ENCODE measurements at regions not wholly inside any gene's neighbourhood (a gene's known extent, or its start where the extent isn't known, plus 50 kb on each side); places are given as distances from the start of the nearest gene placed in this dataset.
"Not testable (repeated sequence)": the region's sequence is repeated elsewhere in the genome, so short reads cannot be mapped to it uniquely, and the experiment has no call there.

- no peaks in the 10 kb centered on the region for H3K36me3 ChIP-seq (ENCODE audit: control insufficient read depth, insufficient read depth, low read length)
- no peaks in the 10 kb centered on the region for H3K9me3 ChIP-seq (ENCODE audit: control insufficient read depth, low read length)
- no peak overlapping the region for H3K4me3 ChIP-seq (ENCODE audit: insufficient read depth, low read depth, low read length)
- H3K27me3 ChIP-seq (ENCODE audit: control insufficient read depth, insufficient read depth, low read length, poor library complexity, severe bottlenecking), result no peaks in the 10 kb centered on the region
- WGBS, 2 experiments, result 94 to 95% methylated on average over 3 of the region's 3 CpGs
- no peak overlapping the region for H3K27ac ChIP-seq (ENCODE audit: insufficient read depth, low read depth, low read length, poor library complexity, severe bottlenecking)
- no peaks in the 10 kb centered on the region for H3K4me1 ChIP-seq (ENCODE audit: control insufficient read depth, insufficient read depth, low read length)
Observed at GRCh38 chr3:39558775-39559306, 91.4 kb downstream of the MOBP start.

GRCh38 chr3:39559543-39559942, 92.1 kb downstream of the MOBP start:
- Histone ChIP-seq H3K4me3 (ENCODE audit: insufficient read depth, low read depth, low read length) (no peak overlapping the region), H3K27me3 (ENCODE audit: control insufficient read depth, insufficient read depth, low read length, poor library complexity, severe bottlenecking) (no peaks in the 10 kb centered on the region), H3K4me1 (ENCODE audit: control insufficient read depth, insufficient read depth, low read length) (no peaks in the 10 kb centered on the region), H3K36me3 (ENCODE audit: control insufficient read depth, insufficient read depth, low read length) (no peaks in the 10 kb centered on the region), H3K9me3 (ENCODE audit: control insufficient read depth, low read length) (no peaks in the 10 kb centered on the region), H3K27ac (ENCODE audit: insufficient read depth, low read depth, low read length, poor library complexity, severe bottlenecking) (no peak overlapping the region)

GRCh38 chr3:39568508-39568907, 101.0 kb downstream of the MOBP start:
- Histone ChIP-seq H3K4me1 (ENCODE audit: control insufficient read depth, insufficient read depth, low read length) (no peaks in the 10 kb centered on the region), H3K9me3 (ENCODE audit: control insufficient read depth, low read length) (no peaks in the 10 kb centered on the region), H3K27ac (ENCODE audit: insufficient read depth, low read depth, low read length, poor library complexity, severe bottlenecking) (no peak overlapping the region), H3K36me3 (ENCODE audit: control insufficient read depth, insufficient read depth, low read length) (no peaks in the 10 kb centered on the region), H3K27me3 (ENCODE audit: control insufficient read depth, insufficient read depth, low read length, poor library complexity, severe bottlenecking) (no peaks in the 10 kb centered on the region), H3K4me3 (ENCODE audit: insufficient read depth, low read depth, low read length) (no peak overlapping the region)

GRCh38 chr3:39569095-39569494, 101.6 kb downstream of the MOBP start:
- 94 to 98% methylated on average over 2 of the region's 2 CpGs for WGBS, 2 experiments

DNA sequence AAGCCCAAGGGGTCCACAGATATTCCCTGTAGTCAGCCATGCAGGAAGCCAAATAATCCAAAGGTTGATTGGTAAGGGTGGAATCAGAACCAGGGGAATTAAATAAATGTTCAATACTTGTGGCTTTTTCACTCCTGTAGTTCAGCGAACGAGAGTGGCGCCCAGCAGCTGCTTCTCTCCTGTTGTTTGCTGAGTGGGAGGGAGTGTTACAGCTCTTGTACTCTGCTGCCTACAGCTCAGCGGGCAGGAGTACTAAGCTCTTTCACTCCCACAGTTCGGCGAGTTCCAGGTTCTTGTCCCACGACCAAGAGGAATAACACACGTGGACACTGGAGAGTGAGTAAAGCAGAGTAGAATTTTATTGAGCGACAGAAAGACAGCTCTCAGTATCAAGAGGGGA, 105.9 kb downstream of the MOBP start:
- WGBS, 2 experiments, result 92 to 94% methylated on average over 9 of the region's 9 CpGs
- Histone ChIP-seq H3K36me3 (ENCODE audit: control insufficient read depth, insufficient read depth, low read length) (no peaks in the 10 kb centered on the region), H3K27me3 (ENCODE audit: control insufficient read depth, insufficient read depth, low read length, poor library complexity, severe bottlenecking) (no peaks in the 10 kb centered on the region), H3K27ac (ENCODE audit: insufficient read depth, low read depth, low read length, poor library complexity, severe bottlenecking) (no peak overlapping the region), H3K9me3 (ENCODE audit: control insufficient read depth, low read length) (no peaks in the 10 kb centered on the region), H3K4me3 (ENCODE audit: insufficient read depth, low read depth, low read length) (no peak overlapping the region), H3K4me1 (ENCODE audit: control insufficient read depth, insufficient read depth, low read length) (peaks cover 11% of the 10 kb centered on the region)

More at GRCh38 chr3:39569095-39569494, 101.6 kb downstream of the MOBP start:
- Histone ChIP-seq H3K27ac (ENCODE audit: insufficient read depth, low read depth, low read length, poor library complexity, severe bottlenecking) (no peak overlapping the region), H3K36me3 (ENCODE audit: control insufficient read depth, insufficient read depth, low read length) (no peaks in the 10 kb centered on the region), H3K9me3 (ENCODE audit: control insufficient read depth, low read length) (no peaks in the 10 kb centered on the region), H3K27me3 (ENCODE audit: control insufficient read depth, insufficient read depth, low read length, poor library complexity, severe bottlenecking) (no peaks in the 10 kb centered on the region), H3K4me1 (ENCODE audit: control insufficient read depth, insufficient read depth, low read length) (no peaks in the 10 kb centered on the region), H3K4me3 (ENCODE audit: insufficient read depth, low read depth, low read length) (no peak overlapping the region)

- Histone ChIP-seq H3K36me3 (ENCODE audit: control insufficient read depth, insufficient read depth, low read length) (no peaks in the 10 kb centered on the region), H3K9me3 (ENCODE audit: control insufficient read depth, low read length) (no peaks in the 10 kb centered on the region), H3K4me3 (ENCODE audit: insufficient read depth, low read depth, low read length) (peak overlapping the region; percentile 0), H3K27me3 (ENCODE audit: control insufficient read depth, insufficient read depth, low read length, poor library complexity, severe bottlenecking) (no peaks in the 10 kb centered on the region), H3K27ac (ENCODE audit: insufficient read depth, low read depth, low read length, poor library complexity, severe bottlenecking) (no peak overlapping the region), H3K4me1 (ENCODE audit: control insufficient read depth, insufficient read depth, low read length) (peaks cover 11% of the 10 kb centered on the region)
- WGBS, 2 experiments, result 26 to 35% methylated on average over 5 to 6 of the region's 6 CpGs
Observed at GRCh38 chr3:39577541-39577940, 110.1 kb downstream of the MOBP start.

DNA sequence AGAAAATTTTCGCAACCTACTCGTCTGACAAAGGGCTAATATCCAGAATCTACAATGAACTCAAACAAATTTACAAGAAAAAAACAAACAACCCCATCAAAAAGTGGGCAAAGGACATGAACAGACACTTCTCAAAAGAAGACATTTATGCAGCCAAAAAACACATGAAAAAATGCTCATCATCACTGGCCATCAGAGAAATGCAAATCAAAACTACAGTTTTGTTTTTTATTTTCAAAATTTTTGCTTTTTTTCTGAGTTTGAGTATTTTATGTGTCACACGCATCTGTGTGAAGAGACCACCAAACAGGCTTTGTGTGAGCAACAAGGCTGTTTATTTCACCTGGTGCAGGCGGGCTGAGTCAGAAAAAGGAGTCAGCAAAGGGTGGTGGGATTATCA, 118.7 kb downstream of the MOBP start:
- H3K27me3 ChIP-seq (ENCODE audit: control insufficient read depth, insufficient read depth, low read length, poor library complexity, severe bottlenecking); H3K27ac ChIP-seq (ENCODE audit: insufficient read depth, low read depth, low read length, poor library complexity, severe bottlenecking); H3K36me3 ChIP-seq (ENCODE audit: control insufficient read depth, insufficient read depth, low read length); H3K4me3 ChIP-seq (ENCODE audit: insufficient read depth, low read depth, low read length); H3K4me1 ChIP-seq (ENCODE audit: control insufficient read depth, insufficient read depth, low read length); H3K9me3 ChIP-seq (ENCODE audit: control insufficient read depth, low read length): not testable (repeated sequence)
- 92 to 95% methylated on average over 2 of the region's 4 CpGs for WGBS, 2 experiments

- H3K27me3 ChIP-seq (ENCODE audit: control insufficient read depth, insufficient read depth, low read length, poor library complexity, severe bottlenecking), result no peaks in the 10 kb centered on the region
- 92 to 96% methylated on average over 1 of the region's 1 CpG for WGBS, 2 experiments
- no peak overlapping the region for H3K27ac ChIP-seq (ENCODE audit: insufficient read depth, low read depth, low read length, poor library complexity, severe bottlenecking)
- no peaks in the 10 kb centered on the region for H3K36me3 ChIP-seq (ENCODE audit: control insufficient read depth, insufficient read depth, low read length)
- H3K4me1 ChIP-seq (ENCODE audit: control insufficient read depth, insufficient read depth, low read length), result no peaks in the 10 kb centered on the region
- no peaks in the 10 kb centered on the region for H3K9me3 ChIP-seq (ENCODE audit: control insufficient read depth, low read length)
- H3K4me3 ChIP-seq (ENCODE audit: insufficient read depth, low read depth, low read length), result no peak overlapping the region
Observed at GRCh38 chr3:39587113-39587512, 119.6 kb downstream of the MOBP start.

- WGBS, 2 experiments, result 84 to 90% methylated on average over 3 of the region's 3 CpGs
- no peaks in the 10 kb centered on the region for H3K9me3 ChIP-seq (ENCODE audit: control insufficient read depth, low read length)
- no peak overlapping the region for H3K27ac ChIP-seq (ENCODE audit: insufficient read depth, low read depth, low read length, poor library complexity, severe bottlenecking)
- H3K27me3 ChIP-seq (ENCODE audit: control insufficient read depth, insufficient read depth, low read length, poor library complexity, severe bottlenecking), result no peaks in the 10 kb centered on the region
- H3K36me3 ChIP-seq (ENCODE audit: control insufficient read depth, insufficient read depth, low read length), result no peaks in the 10 kb centered on the region
- no peaks in the 10 kb centered on the region for H3K4me1 ChIP-seq (ENCODE audit: control insufficient read depth, insufficient read depth, low read length)
- H3K4me3 ChIP-seq (ENCODE audit: insufficient read depth, low read depth, low read length), result no peak overlapping the region
Observed at GRCh38 chr3:39590806-39591205, 123.3 kb downstream of the MOBP start.

DNA sequence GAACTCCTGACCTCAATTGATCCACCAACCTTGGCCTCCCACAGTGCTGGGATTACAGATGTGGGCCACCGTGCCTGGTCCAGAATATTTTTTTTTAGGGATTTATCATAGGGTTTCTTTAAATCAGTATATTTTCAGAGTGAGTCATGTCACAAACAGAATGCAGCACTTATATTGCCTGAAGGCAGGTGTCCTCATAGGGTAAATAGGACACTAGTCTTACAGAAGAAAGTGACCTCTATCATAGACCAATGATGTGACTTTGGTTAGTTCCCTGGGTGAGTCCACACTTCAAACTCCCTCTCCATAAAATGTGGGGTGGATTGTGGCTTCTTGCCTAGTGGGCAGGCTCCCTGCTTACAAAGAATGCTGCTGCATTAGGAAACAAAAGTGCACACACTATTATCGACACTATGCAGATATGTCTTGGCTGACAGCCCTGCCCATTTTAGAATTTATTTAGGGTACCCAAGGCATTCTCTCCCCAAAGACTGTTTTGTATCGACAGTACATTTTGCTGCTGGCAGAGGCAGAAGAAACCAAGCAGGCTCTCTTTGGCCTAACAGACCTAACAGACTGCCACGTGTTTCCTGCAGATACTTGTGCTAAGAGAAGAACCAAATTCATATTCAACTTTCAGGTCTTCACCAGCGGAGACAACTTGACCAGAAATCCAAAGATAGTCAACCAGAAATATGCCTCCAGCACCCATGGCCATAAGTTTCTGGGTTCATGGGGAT, 125.0 kb downstream of the MOBP start:
- H3K36me3 ChIP-seq (ENCODE audit: control insufficient read depth, insufficient read depth, low read length), result no peaks in the 10 kb centered on the region
- 92 to 94% methylated on average over 5 of the region's 5 CpGs for whole genome bisulfite sequencing, 2 experiments
- H3K27ac ChIP-seq (ENCODE audit: insufficient read depth, low read depth, low read length, poor library complexity, severe bottlenecking), result no peak overlapping the region
- H3K27me3 ChIP-seq (ENCODE audit: control insufficient read depth, insufficient read depth, low read length, poor library complexity, severe bottlenecking), result no peaks in the 10 kb centered on the region
- no peak overlapping the region for H3K4me3 ChIP-seq (ENCODE audit: insufficient read depth, low read depth, low read length)
- no peaks in the 10 kb centered on the region for H3K4me1 ChIP-seq (ENCODE audit: control insufficient read depth, insufficient read depth, low read length)
- no peaks in the 10 kb centered on the region for H3K9me3 ChIP-seq (ENCODE audit: control insufficient read depth, low read length)

All from ectodermal cell (in vitro differentiated cells).